Muscle of leg (tissue), 3 donors: ENCODE measurements at regions not wholly inside any gene's neighbourhood (a gene's known extent, or its start where the extent isn't known, plus 50 kb on each side); places are given as distances from the start of the nearest gene placed in this dataset.

Experiments
- DNase-seq: peaks from one replicate; pipeline ENCODE4 v3.0.0; 2013
- H3K27ac ChIP-seq: one replicate; pipeline ENCODE4 v1.5.1; 2013; ENCODE audit warnings: mild to moderate bottlenecking, low read length, control low read depth
- H3K27me3 ChIP-seq: one replicate; pipeline ENCODE4 v1.6.1; 2013; ENCODE audit warnings: low read length; ENCODE audit not compliant: control insufficient read depth, insufficient read depth
- H3K36me3 ChIP-seq: one replicate; pipeline ENCODE4 v1.6.1; 2013; ENCODE audit warnings: low read length; ENCODE audit not compliant: control insufficient read depth, insufficient read depth
- H3K4me1 ChIP-seq: one replicate; pipeline ENCODE4 v1.6.1; 2013; ENCODE audit warnings: low read length; ENCODE audit not compliant: control insufficient read depth, insufficient read depth
- H3K4me3 ChIP-seq: one replicate; pipeline ENCODE4 v1.5.1; 2013; ENCODE audit warnings: low read length, control low read depth
- H3K9me3 ChIP-seq: replicated peaks from 2 replicates; pipeline ENCODE4 v1.6.1; 2013; ENCODE audit warnings: low read depth, low read length; ENCODE audit not compliant: control insufficient read depth
- WGBS: methylation state at CpG from one replicate; pipeline ENCODE4 v1.1.5; 2013; ENCODE audit warnings: missing lambda C conversion rate; ENCODE audit not compliant: insufficient coverage; 5-methylcytosine and 5-hydroxymethylcytosine counted together

- 65% methylated on average over 2 of the region's 5 CpGs for WGBS
- no peaks in the 10 kb centered on the region for H3K36me3 ChIP-seq
- H3K27me3 ChIP-seq = peaks cover 2% of the 10 kb centered on the region
- no peak overlapping the region for H3K27ac ChIP-seq
- H3K4me3 ChIP-seq = no peak overlapping the region
- DNase-seq = no peak
- no peaks in the 10 kb centered on the region for H3K9me3 ChIP-seq
- no peaks in the 10 kb centered on the region for H3K4me1 ChIP-seq
These were observed 369.0 kb downstream of the SV2B start for GRCh38 chr15:91468871-91469580.

GRCh38 chr15:91469632-91470567 lies 369.8 kb downstream of the SV2B start:
- Histone ChIP-seq H3K4me1 (no peaks in the 10 kb centered on the region), H3K27me3 (peaks cover 2% of the 10 kb centered on the region), H3K36me3 (no peaks in the 10 kb centered on the region), H3K4me3 (no peak overlapping the region), H3K27ac (no peak overlapping the region), H3K9me3 (no peaks in the 10 kb centered on the region)
- WGBS = 64% methylated on average over 10 of the region's 17 CpGs
- no peak for DNase-seq

GRCh38 chr15:91471468-91471867 lies 371.4 kb downstream of the SV2B start:
- 81% methylated on average over 2 of the region's 6 CpGs for WGBS
- H3K4me3 ChIP-seq = no peak overlapping the region
- no peaks in the 10 kb centered on the region for H3K4me1 ChIP-seq
- H3K36me3 ChIP-seq = no peaks in the 10 kb centered on the region
- no peak for DNase-seq
- no peaks in the 10 kb centered on the region for H3K9me3 ChIP-seq
- H3K27ac ChIP-seq = no peak overlapping the region
- peaks cover 2% of the 10 kb centered on the region for H3K27me3 ChIP-seq

GRCh38 chr15:91472316-91472756 lies 372.3 kb downstream of the SV2B start:
- no peaks in the 10 kb centered on the region for H3K9me3 ChIP-seq
- no peak for DNase-seq
- no peak overlapping the region for H3K4me3 ChIP-seq
- H3K36me3 ChIP-seq = no peaks in the 10 kb centered on the region
- no peak overlapping the region for H3K27ac ChIP-seq
- H3K4me1 ChIP-seq = no peaks in the 10 kb centered on the region
- WGBS = no CpG with 5 or more reads among the region's 3 CpGs
- H3K27me3 ChIP-seq = peaks cover 2% of the 10 kb centered on the region

GRCh38 chr15:91473894-91474545 lies 374.0 kb downstream of the SV2B start:
- Histone ChIP-seq H3K4me1 (no peaks in the 10 kb centered on the region), H3K27me3 (no peaks in the 10 kb centered on the region), H3K9me3 (no peaks in the 10 kb centered on the region), H3K36me3 (no peaks in the 10 kb centered on the region), H3K4me3 (no peak overlapping the region), H3K27ac (no peak overlapping the region)
- WGBS = no CpG with 5 or more reads among the region's 3 CpGs
- DNase-seq = no peak

GRCh38 chr15:91476861-91477260 lies 376.6 kb upstream of the SLCO3A1 start:
- WGBS = 87% methylated on average over 4 of the region's 5 CpGs
- Histone ChIP-seq H3K27me3 (no peaks in the 10 kb centered on the region), H3K4me3 (no peak overlapping the region), H3K27ac (no peak overlapping the region), H3K4me1 (no peaks in the 10 kb centered on the region), H3K36me3 (no peaks in the 10 kb centered on the region), H3K9me3 (no peaks in the 10 kb centered on the region)
- DNase-seq = no peak

- Histone ChIP-seq H3K27me3 (no peaks in the 10 kb centered on the region), H3K4me1 (no peaks in the 10 kb centered on the region), H3K36me3 (no peaks in the 10 kb centered on the region), H3K27ac (no peak overlapping the region), H3K9me3 (no peaks in the 10 kb centered on the region), H3K4me3 (no peak overlapping the region)
- DNase-seq = no peak
- WGBS = no CpG with 5 or more reads among the region's 6 CpGs
These were observed 374.8 kb upstream of the SLCO3A1 start for GRCh38 chr15:91478717-91479191.

GRCh38 chr15:91480426-91480825 lies 373.1 kb upstream of the SLCO3A1 start:
- WGBS = no CpG with 5 or more reads among the region's 4 CpGs
- H3K27ac ChIP-seq = no peak overlapping the region
- H3K4me3 ChIP-seq = no peak overlapping the region
- no peaks in the 10 kb centered on the region for H3K36me3 ChIP-seq
- H3K9me3 ChIP-seq = no peaks in the 10 kb centered on the region
- no peaks in the 10 kb centered on the region for H3K27me3 ChIP-seq
- no peaks in the 10 kb centered on the region for H3K4me1 ChIP-seq
- DNase-seq = no peak

GRCh38 chr15:91482799-91483198 lies 370.7 kb upstream of the SLCO3A1 start:
- Histone ChIP-seq H3K4me3 (no peak overlapping the region), H3K4me1 (no peaks in the 10 kb centered on the region), H3K9me3 (no peaks in the 10 kb centered on the region), H3K36me3 (no peaks in the 10 kb centered on the region), H3K27me3 (no peaks in the 10 kb centered on the region), H3K27ac (no peak overlapping the region)
- WGBS = 44% methylated on average over 1 of the region's 1 CpG
- DNase-seq = no peak

GRCh38 chr15:91484141-91484540 lies 369.4 kb upstream of the SLCO3A1 start:
- H3K36me3 ChIP-seq = no peaks in the 10 kb centered on the region
- H3K4me1 ChIP-seq = no peaks in the 10 kb centered on the region
- no peaks in the 10 kb centered on the region for H3K27me3 ChIP-seq
- DNase-seq = no peak
- H3K9me3 ChIP-seq = no peaks in the 10 kb centered on the region
- no peak overlapping the region for H3K4me3 ChIP-seq
- WGBS = 67% methylated on average over 1 of the region's 1 CpG
- H3K27ac ChIP-seq = no peak overlapping the region
